IMR-90 (cell line): ENCODE measurements at regions not wholly inside any gene's neighbourhood (a gene's known extent, or its start where the extent isn't known, plus 50 kb on each side); places are given as distances from the start of the nearest gene placed in this dataset.

Experiments
- ATAC-seq: fragments of 200-7000 bp; cut with Tn5 transposase; 2 replicates; pipeline ENCODE4 v1.9.1; 2020; ENCODE audit warnings: low read depth, mild to moderate bottlenecking, moderate library complexity
- BruUV-seq: library from RNA; stranded (reverse); fragments of 400-500 nt; replicated peaks from 2 replicates; lab custom pipeline; 2021; lab: Mats Ljungman, UMichigan
- CTCF ChIA-PET: fragments of 300-600 bp; formaldehyde crosslinking; extraction: SDS; loops from one replicate; lab custom pipeline; 2021; ENCODE audit warnings: antibody characterized with exemption; lab: Yijun Ruan, JAX
- POLR2A ChIA-PET: fragments of 300-600 bp; sonication (Branson Sonifier 250); formaldehyde crosslinking; loops from one replicate; lab custom pipeline; 2022; ENCODE audit warnings: antibody characterized with exemption; ENCODE audit not compliant: unreplicated experiment; lab: Charles Lee
- DNase-seq: peaks from one replicate; pipeline ENCODE4 v3.0.0; 2013
- H2AFZ ChIP-seq: replicated peaks from 2 replicates; pipeline ENCODE3; 2013; ENCODE audit warnings: low read length, mild to moderate bottlenecking; ENCODE audit not compliant: poor library complexity
- H2AK5ac ChIP-seq: 2 replicates; pipeline ENCODE4 v1.6.1; 2013; ENCODE audit warnings: low read depth, low read length, inconsistent platforms
- H2AK9ac ChIP-seq: replicated peaks from 2 replicates; pipeline ENCODE3; 2013; ENCODE audit warnings: mild to moderate bottlenecking, low read depth, low read length, moderate library complexity; ENCODE audit not compliant: poor library complexity
- H2BK120ac ChIP-seq: 2 replicates; pipeline ENCODE4 v1.6.1; 2013; ENCODE audit warnings: low read depth, low read length, inconsistent platforms
- H2BK15ac ChIP-seq: 3 replicates; pipeline ENCODE4 v1.6.1; 2013; ENCODE audit warnings: low read depth, low read length, inconsistent platforms
- H2BK20ac ChIP-seq: 2 replicates; pipeline ENCODE4 v1.6.1; 2013; ENCODE audit warnings: low read depth, mild to moderate bottlenecking, inconsistent platforms, low read length, moderate library complexity
- H2BK5ac ChIP-seq: 2 replicates; pipeline ENCODE4 v1.6.1; 2013; ENCODE audit warnings: mild to moderate bottlenecking, low read depth, low read length, inconsistent platforms; ENCODE audit not compliant: poor library complexity, severe bottlenecking
- H3K14ac ChIP-seq: replicated peaks from 2 replicates; pipeline ENCODE4 v1.6.1; 2013; ENCODE audit warnings: low read depth, low read length, inconsistent platforms
- H3K18ac ChIP-seq: 2 replicates; pipeline ENCODE4 v1.6.1; 2013; ENCODE audit warnings: low read depth, low read length, control low read depth
- H3K23ac ChIP-seq: 2 replicates; pipeline ENCODE4 v1.6.1; 2013; ENCODE audit warnings: low read depth, low read length, inconsistent platforms
- H3K27ac ChIP-seq: 2 replicates; pipeline ENCODE4 v1.5.1; 2013; ENCODE audit warnings: mild to moderate bottlenecking, control low read depth, low read length; ENCODE audit not compliant: insufficient read depth
- H3K27me3 ChIP-seq: 2 replicates; pipeline ENCODE4 v1.6.1; 2013; ENCODE audit warnings: low read length; ENCODE audit not compliant: control insufficient read depth, insufficient read depth
- H3K36me3 ChIP-seq: 2 replicates; pipeline ENCODE4 v1.6.1; 2013; ENCODE audit warnings: low read length, mixed read lengths; ENCODE audit not compliant: control insufficient read depth, insufficient read depth
- H3K4ac ChIP-seq: 2 replicates; pipeline ENCODE4 v1.6.1; 2013; ENCODE audit warnings: low read depth, low read length, inconsistent platforms
- H3K4me1 ChIP-seq: 2 replicates; pipeline ENCODE4 v1.6.1; 2013; ENCODE audit warnings: low read length, mixed read lengths; ENCODE audit not compliant: control insufficient read depth, insufficient read depth
- H3K4me2 ChIP-seq: 2 replicates; pipeline ENCODE4 v1.6.1; 2013; ENCODE audit warnings: low read depth, mild to moderate bottlenecking, control low read depth, low read length, moderate library complexity
- H3K4me3 ChIP-seq: 2 replicates; pipeline ENCODE4 v1.5.1; 2013; ENCODE audit warnings: low read depth, mild to moderate bottlenecking, control low read depth, low read length, moderate library complexity; ENCODE audit not compliant: insufficient read depth
- H3K56ac ChIP-seq: 2 replicates; pipeline ENCODE4 v1.6.1; 2013; ENCODE audit warnings: low read length, inconsistent platforms; ENCODE audit not compliant: insufficient read depth; ENCODE audit errors: extremely low read depth
- H3K79me1 ChIP-seq, 2 experiments: 2 replicates each; pipeline ENCODE4 v1.6.1; 2013; ENCODE audit warnings: low read length in 2 of 2, inconsistent platforms in 1 of 2, low read depth in 1 of 2
- H3K9ac ChIP-seq: 2 replicates; pipeline ENCODE4 v1.6.1; 2013; ENCODE audit warnings: low read depth, low read length, control low read depth
- H3K9me1 ChIP-seq: 2 replicates; pipeline ENCODE4 v1.6.1; 2013; ENCODE audit warnings: low read length, inconsistent platforms; ENCODE audit not compliant: insufficient read depth
- H3K9me3 ChIP-seq: 2 replicates; pipeline ENCODE4 v1.6.1; 2013; ENCODE audit warnings: low read length; ENCODE audit not compliant: control insufficient read depth, insufficient read depth
- H4K20me1 ChIP-seq: 2 replicates; pipeline ENCODE4 v1.6.1; 2013; ENCODE audit warnings: low read length, inconsistent platforms; ENCODE audit not compliant: insufficient read depth
- H4K5ac ChIP-seq: 2 replicates; pipeline ENCODE4 v1.6.1; 2013; ENCODE audit warnings: mild to moderate bottlenecking, low read depth, low read length, control low read depth
- H4K8ac ChIP-seq, 2 experiments: 2 replicates each; pipeline ENCODE4 v1.6.1; 2013; ENCODE audit warnings: low read depth in 2 of 2, low read length in 2 of 2, control low read depth in 1 of 2, inconsistent platforms in 1 of 2
- H4K91ac ChIP-seq: 2 replicates; pipeline ENCODE4 v1.6.1; 2013; ENCODE audit warnings: low read depth, low read length, inconsistent platforms; ENCODE audit not compliant: insufficient read depth
- CTCF ChIP-seq: conservative IDR thresholded peaks from 2 replicates; pipeline ENCODE4 v1.5.1; 2012; ENCODE audit warnings: mild to moderate bottlenecking, low read depth, low read length, improper control_type of control experiment
- MXI1 ChIP-seq: IDR thresholded peaks from 2 replicates; pipeline ENCODE4 v1.6.1; 2012; ENCODE audit warnings: low read depth, mild to moderate bottlenecking, low read length, moderate library complexity, borderline replicate concordance
- POLR2A ChIP-seq: IDR thresholded peaks from 2 replicates; pipeline ENCODE4 v1.6.1; 2012; ENCODE audit warnings: mild to moderate bottlenecking, low read depth, low read length
- WGBS, 2 experiments: methylation state at CpG; one replicate each; pipeline versions ENCODE4 v1.1.5 to v1.1.7; 2013; ENCODE audit warnings: missing lambda C conversion rate in 2 of 2; ENCODE audit not compliant: insufficient read length in 1 of 2; ENCODE audit errors: extremely low coverage in 2 of 2; 5-methylcytosine and 5-hydroxymethylcytosine counted together
- dilution Hi-C: fragments of 300-500 bp; cut with HindIII; formaldehyde crosslinking; loops from one replicate; pipeline ENCODE4 v1.14.3; 2018; ENCODE audit warnings: low sequenced_read_pairs; ENCODE audit not compliant: unreplicated experiment
- in situ Hi-C: fragments of 300-500 bp; cut with MboI; formaldehyde crosslinking; loops from 3 replicates; pipeline ENCODE4 v1.14.3; 2019; ENCODE audit warnings: low sequenced_read_pairs, inconsistent platforms, mixed read lengths
- intact Hi-C: fragments of 100-400 bp; cut with micrococcal nuclease; formaldehyde crosslinking; loops from 2 replicates; pipeline ENCODE4 v1.10.0; 2022

DNA sequence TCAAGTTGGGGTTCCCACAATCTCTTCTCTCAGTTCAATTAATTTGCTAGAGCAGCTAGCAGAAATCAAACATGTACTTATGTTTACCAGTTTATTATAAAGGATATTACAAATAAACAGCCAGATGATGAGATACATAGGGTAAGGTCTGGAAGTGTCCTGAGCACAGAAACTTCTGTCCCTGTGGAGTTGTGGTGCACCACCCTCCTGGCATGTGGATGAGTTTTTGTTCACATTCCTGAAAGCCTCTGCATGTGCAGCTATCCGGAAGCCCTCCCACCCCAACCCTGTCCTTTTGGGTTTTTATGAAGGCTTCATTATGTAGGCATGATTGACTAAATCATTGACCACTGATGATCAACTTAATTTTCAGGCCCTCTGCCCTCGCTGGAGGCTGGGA is 791.2 kb upstream of the ZNF608 start:
- H2AFZ ChIP-seq = no peak overlapping the region
- H3K27ac ChIP-seq = no peak overlapping the region
- H2AK5ac ChIP-seq = no peak overlapping the region
- H3K9ac ChIP-seq = no peak overlapping the region
- H4K8ac ChIP-seq = no peak overlapping the region
- no peaks in the 10 kb centered on the region for H4K20me1 ChIP-seq
- WGBS, 2 experiments = no CpG with 5 or more reads among the region's 2 CpGs
- ATAC-seq (no peak), DNase-seq (no peak)
- CTCF ChIA-PET = no interaction called here
- intact Hi-C loops (no loop called here), dilution Hi-C loops (no loop called here), in situ Hi-C loops (no loop called here)
- H3K79me1 ChIP-seq = no peaks in the 10 kb centered on the region
- POLR2A ChIA-PET = no interaction called here
- H3K9me1 ChIP-seq = no peaks in the 10 kb centered on the region
- H2BK120ac ChIP-seq = no peak overlapping the region
- H3K4me3 ChIP-seq = no peak overlapping the region
- H4K91ac ChIP-seq = no peak overlapping the region
- no peaks in the 10 kb centered on the region for H3K4me1 ChIP-seq
- H2AK9ac ChIP-seq = no peak overlapping the region
- H3K27me3 ChIP-seq = no peaks in the 10 kb centered on the region
- H2BK20ac ChIP-seq = no peak overlapping the region
- H3K23ac ChIP-seq = no peak overlapping the region
- no peak overlapping the region for H3K56ac ChIP-seq
- no peak overlapping the region for H2BK5ac ChIP-seq
- H3K36me3 ChIP-seq = no peaks in the 10 kb centered on the region
- no TSS peak for BruUV-seq
- H4K5ac ChIP-seq = no peak overlapping the region
- H2BK15ac ChIP-seq = no peak overlapping the region
- TF ChIP-seq POLR2A (no peak), CTCF (no peak), MXI1 (no peak)
- no peak overlapping the region for H3K18ac ChIP-seq
- 0 out of 2 replicates have a peak overlapping the region, but pooled peaks have one; percentile 32 for H3K14ac ChIP-seq
- H3K4me2 ChIP-seq = no peak overlapping the region
- no peak overlapping the region for H3K4ac ChIP-seq
- H3K9me3 ChIP-seq = peaks cover 10% of the 10 kb centered on the region; the same call in 1 of the 2 replicates
